ENCODE measurements at regions not wholly inside any gene's neighbourhood (a gene's known extent, or its start where the extent isn't known, plus 50 kb on each side); places are given as distances from the start of the nearest gene placed in this dataset.

- H3K4me3 ChIP-seq: no peak overlapping the region
- no peaks in the 10 kb centered on the region for H3K27me3 ChIP-seq
- no peak for DNase-seq (ENCODE audit: low read depth in 1 of 2, low spot score in 1 of 2)
- H3K9me3 ChIP-seq (ENCODE audit: low read depth): no peaks in the 10 kb centered on the region
- H3K4me1 ChIP-seq (ENCODE audit: low read depth): no peaks in the 10 kb centered on the region
- H3K36me3 ChIP-seq: no peaks in the 10 kb centered on the region
- no peak for TF ChIP-seq CTCF (IDR thresholded peaks at IDR 0.05; ENCODE audit: low read depth, low read length)
- H3K27ac ChIP-seq: no peak overlapping the region
Observed at GRCh38 chr5:166540156-166540555, 1751.3 kb upstream of the WWC1 start.

- H3K27me3 ChIP-seq: no peaks in the 10 kb centered on the region
- no peak overlapping the region for H3K27ac ChIP-seq
- DNase-seq (ENCODE audit: low read depth in 1 of 2, low spot score in 1 of 2): peak in 1 of 2 donors; percentile 57
- no peaks in the 10 kb centered on the region for H3K36me3 ChIP-seq
- no peak overlapping the region for H3K4me3 ChIP-seq
- no peaks in the 10 kb centered on the region for H3K9me3 ChIP-seq (ENCODE audit: low read depth)
- no peak for TF ChIP-seq CTCF (IDR thresholded peaks at IDR 0.05; ENCODE audit: low read depth, low read length)
- H3K4me1 ChIP-seq (ENCODE audit: low read depth): no peaks in the 10 kb centered on the region
Observed at GRCh38 chr5:166551384-166551783, 1740.1 kb upstream of the WWC1 start.

DNA sequence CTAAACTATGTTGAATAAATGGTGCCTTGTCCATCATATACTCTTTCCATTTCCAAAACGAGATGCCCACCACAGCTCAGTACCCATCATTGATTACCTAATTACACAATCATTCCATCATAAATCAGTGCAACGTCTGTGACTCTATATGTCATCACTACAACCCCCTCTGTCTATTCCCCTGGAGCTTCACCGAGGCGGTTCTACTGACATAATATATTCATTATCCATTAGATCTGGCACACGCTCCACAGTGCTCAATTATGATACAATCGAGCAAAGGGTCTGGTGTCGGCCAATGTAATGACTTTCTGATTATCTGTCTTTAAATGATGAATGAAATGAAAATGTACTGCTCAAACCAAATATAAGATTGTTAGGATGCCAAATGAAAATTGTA is 1737.7 kb upstream of the WWC1 start:
- Histone ChIP-seq H3K4me3 (no peak overlapping the region), H3K27me3 (no peaks in the 10 kb centered on the region), H3K36me3 (no peaks in the 10 kb centered on the region), H3K9me3 (ENCODE audit: low read depth) (no peaks in the 10 kb centered on the region), H3K27ac (no peak overlapping the region), H3K4me1 (ENCODE audit: low read depth) (no peaks in the 10 kb centered on the region)
- DNase-seq (ENCODE audit: low read depth in 1 of 2, low spot score in 1 of 2): no peak
- no peak for TF ChIP-seq CTCF (IDR thresholded peaks at IDR 0.05; ENCODE audit: low read depth, low read length)

GRCh38 chr5:166561759-166562158 is 1729.7 kb upstream of the WWC1 start:
- no peak for TF ChIP-seq CTCF (IDR thresholded peaks at IDR 0.05; ENCODE audit: low read depth, low read length)
- no peaks in the 10 kb centered on the region for H3K4me1 ChIP-seq (ENCODE audit: low read depth)
- no peaks in the 10 kb centered on the region for H3K9me3 ChIP-seq (ENCODE audit: low read depth)
- peak in 1 of 2 donors; percentile 32 for DNase-seq (ENCODE audit: low read depth in 1 of 2, low spot score in 1 of 2)
- H3K27ac ChIP-seq: no peak overlapping the region
- no peaks in the 10 kb centered on the region for H3K27me3 ChIP-seq
- H3K4me3 ChIP-seq: no peak overlapping the region
- H3K36me3 ChIP-seq: no peaks in the 10 kb centered on the region

GRCh38 chr5:166562246-166562645 is 1729.2 kb upstream of the WWC1 start:
- no peak for TF ChIP-seq CTCF (IDR thresholded peaks at IDR 0.05; ENCODE audit: low read depth, low read length)
- peak in 1 of 2 donors; percentile 22 for DNase-seq (ENCODE audit: low read depth in 1 of 2, low spot score in 1 of 2)
- no peaks in the 10 kb centered on the region for H3K4me1 ChIP-seq (ENCODE audit: low read depth)
- H3K4me3 ChIP-seq: no peak overlapping the region
- H3K27ac ChIP-seq: no peak overlapping the region
- no peaks in the 10 kb centered on the region for H3K9me3 ChIP-seq (ENCODE audit: low read depth)
- H3K36me3 ChIP-seq: no peaks in the 10 kb centered on the region
- H3K27me3 ChIP-seq: no peaks in the 10 kb centered on the region

DNA sequence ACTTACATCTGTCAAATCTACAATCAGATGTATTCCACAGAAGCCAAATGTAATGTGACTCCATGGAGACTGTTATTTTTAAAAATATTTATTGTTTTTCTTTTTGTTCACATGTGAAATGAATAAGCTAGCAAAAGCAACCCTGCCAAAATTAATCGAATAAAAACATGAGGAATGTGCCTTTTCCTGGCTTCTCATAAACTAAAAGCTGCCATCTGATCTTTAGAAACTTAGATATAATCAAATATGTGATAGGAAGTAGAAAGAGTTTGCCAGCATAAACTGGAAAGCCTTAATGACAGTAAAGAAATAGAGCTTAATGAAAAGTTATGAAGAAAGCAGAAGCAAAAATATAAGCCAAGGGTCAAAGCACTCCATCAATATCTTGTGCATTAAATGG is 1724.7 kb upstream of the WWC1 start:
- Histone ChIP-seq H3K27ac (no peak overlapping the region), H3K9me3 (ENCODE audit: low read depth) (no peaks in the 10 kb centered on the region), H3K36me3 (no peaks in the 10 kb centered on the region), H3K4me3 (no peak overlapping the region), H3K27me3 (no peaks in the 10 kb centered on the region), H3K4me1 (ENCODE audit: low read depth) (no peaks in the 10 kb centered on the region)
- no peak for DNase-seq (ENCODE audit: low read depth in 1 of 2, low spot score in 1 of 2)
- no peak for TF ChIP-seq CTCF (IDR thresholded peaks at IDR 0.05; ENCODE audit: low read depth, low read length)

Data from cardiac muscle cell (in vitro differentiated cells and primary cell).